ENCODE measurements at regions not wholly inside any gene's neighbourhood (a gene's known extent, or its start where the extent isn't known, plus 50 kb on each side); places are given as distances from the start of the nearest gene placed in this dataset.

DNA sequence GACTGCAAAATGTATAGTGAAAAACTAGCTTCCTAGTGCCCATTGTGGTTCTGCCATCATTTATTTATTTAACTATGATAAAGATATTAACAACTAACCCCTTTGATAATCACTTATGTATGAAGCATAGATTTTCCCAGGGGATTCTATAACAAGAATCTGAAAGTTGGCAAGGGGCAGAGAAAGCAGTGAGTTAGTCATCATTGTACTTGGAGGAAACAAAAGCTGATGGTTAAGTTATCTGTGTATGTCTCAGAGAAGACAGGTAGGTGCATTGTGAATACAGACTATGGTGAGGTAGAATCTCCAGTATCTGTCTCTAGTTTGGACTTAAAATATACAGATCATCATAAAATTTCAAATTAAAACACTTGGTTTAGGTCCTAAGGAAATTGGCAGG is 2159.1 kb upstream of the CELF4 start:
- Histone ChIP-seq H3K4me1 (ENCODE audit: control insufficient read depth, extremely low read depth, insufficient read depth, low read length) (no peaks in the 10 kb centered on the region), H3K4me3 (replicated peaks in 1 of 3; ENCODE audit: insufficient read depth in 1 of 3, low read depth in 1 of 3, low read length in 3 of 3) (no peak overlapping the region), H3K9me3 (replicated peaks; ENCODE audit: control insufficient read depth, insufficient read depth, low read length) (no peaks in the 10 kb centered on the region), H3K27ac (ENCODE audit: insufficient read depth, low read depth, low read length) (no peak overlapping the region), H2AFZ (ENCODE audit: low read depth, low read length) (no peak overlapping the region), H3K9ac (replicated peaks; ENCODE audit: extremely low read depth, insufficient read depth, low read length) (no peak overlapping the region), H3K27me3 (ENCODE audit: control insufficient read depth in 2 of 2, insufficient read depth in 2 of 2, low read length in 2 of 2) (no peaks in the 10 kb centered on the region), H3K9me1 (replicated peaks; ENCODE audit: control insufficient read depth, extremely low read depth, insufficient read depth, low read length) (no peaks in the 10 kb centered on the region), H3K36me3 (ENCODE audit: control insufficient read depth in 2 of 2, extremely low read depth in 1 of 2, insufficient read depth in 2 of 2, low read length in 2 of 2) (no peaks in the 10 kb centered on the region), H4K20me1 (replicated peaks; ENCODE audit: control insufficient read depth, extremely low read depth, insufficient read depth, low read length) (no peaks in the 10 kb centered on the region), H3K79me2 (ENCODE audit: control insufficient read depth, insufficient read depth, low read length) (no peaks in the 10 kb centered on the region), H3K4me2 (ENCODE audit: insufficient read depth, low read length) (no peak overlapping the region)
- ChIA-PET CTCF (interaction anchor here (1.3 kb wide), 1 partner anchor 13 kb away, joined by 3 read pairs; no protein-coding TSS in a partner anchor), POLR2A (no interaction called here)
- TF ChIP-seq GATA2 (IDR thresholded peaks at IDR 0.05; ENCODE audit: insufficient read depth, insufficient read length, low read depth, low read length) (no peak), EZH2 (IDR thresholded peaks at IDR 0.05; ENCODE audit: borderline replicate concordance, low read depth, low read length, severe bottlenecking) (no peak), MYC (IDR thresholded peaks at IDR 0.05; ENCODE audit: low read depth, low read length) (no peak), FOS (IDR thresholded peaks at IDR 0.05; ENCODE audit: borderline replicate concordance, insufficient read depth, low read length) (no peak), POLR2AphosphoS5 (IDR thresholded peaks at IDR 0.05; ENCODE audit: insufficient read depth, low read depth, low read length) (no peak), JUN (IDR thresholded peaks at IDR 0.05; ENCODE audit: borderline replicate concordance, insufficient read depth, insufficient read length, low read depth) (no peak), POLR2A (IDR thresholded peaks at IDR 0.05; ENCODE audit: low read depth, low read length) (no peak), CTCF (IDR thresholded peaks at IDR 0.05; ENCODE audit: extremely low read depth in 1 of 2, insufficient read depth in 1 of 2, low read depth in 1 of 2, low read length in 2 of 2) (no peak)
- TF ChIP-seq, protein P1, sequence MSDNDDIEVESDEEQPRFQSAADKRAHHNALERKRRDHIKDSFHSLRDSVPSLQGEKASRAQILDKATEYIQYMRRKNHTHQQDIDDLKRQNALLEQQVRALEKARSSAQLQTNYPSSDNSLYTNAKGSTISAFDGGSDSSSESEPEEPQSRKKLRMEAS (IDR thresholded peaks at IDR 0.05; ENCODE audit: insufficient read depth, insufficient read length), result no peak
- FAIRE-seq (no peak), DNase-seq (ENCODE audit: low read depth, low spot score) (peak; percentile 6)
- dilution Hi-C loops (cut with MboI; ENCODE audit: extremely low pct_ligation_motif_present, low sequenced_read_pairs) (no loop called here), intact Hi-C loops (cut with micrococcal nuclease) (no loop called here)
- no TSS peak for BruUV-seq (replicated peaks)

Measured in endothelial cell of umbilical vein (primary cell).